ENCODE measurements at regions not wholly inside any gene's neighbourhood (a gene's known extent, or its start where the extent isn't known, plus 50 kb on each side); places are given as distances from the start of the nearest gene placed in this dataset.
A peak's percentile ranks its signal among the peaks of the same experiment; 100 is the strongest.
"Not testable (repeated sequence)": the region's sequence is repeated elsewhere in the genome, so short reads cannot be mapped to it uniquely, and the experiment has no call there.

DNA sequence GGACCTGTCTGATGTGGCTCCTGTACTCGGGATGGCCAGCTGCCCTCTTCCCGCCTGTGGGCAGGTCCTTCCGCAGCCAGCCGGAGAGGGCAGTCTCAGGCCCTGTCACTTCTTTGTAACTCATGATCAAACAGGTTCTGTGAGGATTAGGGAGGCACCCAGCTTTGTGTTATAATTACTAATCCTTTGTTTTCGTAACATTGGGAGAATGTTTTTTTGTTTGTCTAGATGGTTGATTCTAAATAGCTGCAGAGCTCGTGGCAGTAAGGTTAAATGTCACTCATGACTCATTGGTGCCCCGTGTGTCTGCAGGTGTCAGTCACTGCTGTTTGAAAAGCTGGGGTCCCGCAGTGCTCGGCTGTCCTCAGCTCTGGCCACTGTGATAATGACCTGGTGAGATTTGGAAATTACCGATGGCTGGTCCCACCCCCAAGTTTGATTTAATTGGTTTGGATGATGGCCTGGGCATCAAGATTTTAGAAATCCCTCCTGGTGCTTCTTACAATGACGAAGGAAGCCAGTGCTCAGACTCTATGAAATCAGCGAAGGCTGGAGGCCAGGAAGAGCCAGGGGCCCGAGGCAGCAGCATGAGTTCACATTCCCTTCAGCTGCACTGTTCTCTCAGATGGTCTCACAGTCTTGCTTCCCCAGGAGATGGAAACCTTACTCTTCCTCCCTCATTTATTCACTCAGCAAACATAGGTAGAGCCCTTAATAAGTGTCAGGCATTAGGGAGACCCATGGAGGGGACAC is 172.8 kb downstream of the VAPA start:
- no peak for DNase-seq

DNA sequence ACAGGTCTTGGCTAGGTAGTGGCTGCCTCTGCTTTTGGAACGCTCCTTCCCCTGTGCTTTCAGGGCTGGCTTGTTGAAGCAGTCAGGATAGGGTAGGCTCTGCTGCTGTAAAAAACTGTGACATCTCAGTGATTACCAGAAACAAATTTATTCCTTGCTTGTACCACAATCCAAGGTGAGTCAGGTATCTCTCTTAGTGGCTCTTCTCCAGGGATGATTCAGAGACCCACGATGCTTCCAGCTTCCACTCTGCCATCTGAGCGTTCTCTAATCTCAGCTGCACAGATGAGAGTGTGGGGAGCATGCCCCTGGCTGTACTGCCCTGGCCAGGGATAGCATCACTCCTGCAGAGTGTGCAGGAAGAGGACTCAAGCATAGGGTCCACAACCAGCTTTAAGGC is 174.9 kb downstream of the VAPA start:
- no peak for DNase-seq

DNA sequence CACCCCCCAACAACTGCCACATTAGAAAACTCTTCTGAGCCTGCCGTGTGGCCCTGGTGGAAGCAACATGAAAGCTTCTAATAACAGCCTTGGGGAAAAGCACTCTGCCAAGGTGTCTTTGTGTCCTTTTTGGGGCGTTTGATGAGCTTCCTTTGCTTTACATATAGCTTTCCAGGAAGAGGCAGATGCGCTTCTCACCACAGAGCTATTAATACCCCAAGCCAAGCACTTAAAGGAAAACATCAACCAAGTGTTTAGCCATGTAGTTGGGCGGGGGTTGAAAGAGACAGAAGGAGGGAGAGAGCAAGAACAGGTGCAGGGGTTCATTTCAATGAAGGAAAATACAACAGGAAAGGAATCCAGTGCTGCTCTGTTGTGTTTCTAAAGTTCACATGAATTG is 176.1 kb downstream of the VAPA start:
- no peak for DNase-seq

DNA sequence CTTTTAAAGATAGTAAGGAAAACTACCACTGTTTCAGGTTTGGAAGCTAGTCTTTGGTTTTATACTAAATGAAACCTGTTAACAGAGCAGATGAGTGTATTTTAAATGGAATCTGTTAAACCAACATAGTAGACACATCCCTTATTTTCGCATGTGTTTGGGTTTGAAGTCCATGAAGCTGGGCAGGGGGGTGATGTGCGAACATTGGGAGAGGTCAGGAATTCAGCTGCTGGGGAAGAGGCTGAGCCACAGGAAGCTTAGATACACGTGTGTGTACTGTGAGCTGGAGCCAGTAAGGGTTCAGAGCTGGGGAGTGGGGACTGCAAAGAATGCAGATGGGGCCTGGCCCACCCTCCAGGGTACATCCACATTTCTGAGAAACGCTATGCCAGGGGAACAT is 176.9 kb downstream of the VAPA start:
- no peak for DNase-seq

DNA sequence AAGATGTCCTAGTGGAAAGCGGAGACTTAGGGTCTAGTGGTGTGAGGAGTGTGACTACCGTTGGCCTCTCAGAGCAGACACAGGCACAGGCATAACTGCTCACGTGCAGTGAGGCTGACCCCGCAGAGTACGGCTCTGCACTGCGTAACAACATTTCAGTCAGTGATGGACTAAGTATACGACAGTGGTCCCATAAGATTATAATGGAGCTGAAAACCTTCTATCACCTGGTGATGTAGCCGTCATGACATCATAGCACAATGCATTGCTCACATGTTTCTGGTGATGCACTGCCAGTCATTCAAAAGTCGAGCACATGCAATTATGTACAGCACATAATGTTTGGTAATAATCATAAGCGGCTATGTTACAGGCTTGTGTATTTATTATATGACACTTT is 179.6 kb downstream of the VAPA start:
- DNase-seq, result no peak

DNA sequence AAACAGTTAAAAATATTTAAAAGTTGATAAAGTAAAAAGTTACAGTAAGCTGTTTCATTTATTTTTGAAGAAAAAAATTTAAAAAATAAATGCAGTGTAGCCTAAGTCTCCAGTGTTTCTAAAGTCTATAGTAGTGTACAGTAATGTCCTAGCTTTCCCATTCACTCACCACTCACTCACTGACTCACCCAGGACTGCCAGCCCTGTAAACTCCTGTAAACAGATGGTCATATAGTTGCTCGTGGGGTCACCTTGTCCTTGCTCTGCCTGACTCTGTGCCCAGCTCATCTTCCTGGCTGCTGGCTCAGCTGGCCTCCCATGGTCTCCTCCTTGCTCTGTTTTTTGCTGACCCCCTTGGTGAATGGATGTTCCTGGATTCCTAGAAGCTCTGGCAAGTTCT is 180.3 kb downstream of the VAPA start:
- DNase-seq, result no peak

DNA sequence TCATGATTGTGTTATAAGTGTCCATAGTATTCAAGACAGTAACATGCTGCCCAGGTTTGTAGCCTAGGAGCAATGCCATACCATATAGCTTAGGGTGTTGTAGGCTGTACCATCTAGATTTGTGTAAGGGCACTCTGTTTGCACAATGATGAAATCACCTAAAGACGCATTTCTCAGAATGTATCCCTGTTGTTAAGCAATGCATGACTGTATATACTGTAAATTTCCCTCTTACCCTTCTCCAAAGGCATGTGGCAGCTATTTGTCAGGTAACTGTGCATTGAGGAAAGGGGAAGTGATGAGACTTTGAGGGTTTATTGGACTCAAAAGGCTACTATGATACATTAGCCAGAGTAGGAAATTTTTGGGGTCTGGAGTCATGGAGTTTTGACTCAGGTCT is 180.8 kb downstream of the VAPA start:
- DNase-seq, result no peak

DNA sequence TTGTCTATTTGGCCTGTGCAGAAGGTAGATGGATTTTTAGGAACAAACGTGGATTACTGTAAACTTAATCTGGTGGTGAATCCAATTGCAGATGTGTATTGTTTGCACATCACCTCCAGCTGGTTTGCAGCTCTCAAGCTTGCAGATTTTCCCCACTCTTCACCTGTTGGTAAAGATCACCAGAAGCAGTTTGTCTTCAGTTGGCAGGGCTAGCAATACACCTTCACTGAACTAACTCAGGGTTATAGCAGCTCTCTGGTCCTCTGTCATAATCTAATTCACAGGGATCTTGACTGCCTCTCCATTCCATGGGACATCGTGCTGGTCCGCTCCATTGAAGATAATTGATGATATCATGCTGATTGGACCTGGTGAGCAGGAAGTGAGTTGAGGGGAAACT is 181.5 kb downstream of the VAPA start:
- DNase-seq, result no peak

DNA sequence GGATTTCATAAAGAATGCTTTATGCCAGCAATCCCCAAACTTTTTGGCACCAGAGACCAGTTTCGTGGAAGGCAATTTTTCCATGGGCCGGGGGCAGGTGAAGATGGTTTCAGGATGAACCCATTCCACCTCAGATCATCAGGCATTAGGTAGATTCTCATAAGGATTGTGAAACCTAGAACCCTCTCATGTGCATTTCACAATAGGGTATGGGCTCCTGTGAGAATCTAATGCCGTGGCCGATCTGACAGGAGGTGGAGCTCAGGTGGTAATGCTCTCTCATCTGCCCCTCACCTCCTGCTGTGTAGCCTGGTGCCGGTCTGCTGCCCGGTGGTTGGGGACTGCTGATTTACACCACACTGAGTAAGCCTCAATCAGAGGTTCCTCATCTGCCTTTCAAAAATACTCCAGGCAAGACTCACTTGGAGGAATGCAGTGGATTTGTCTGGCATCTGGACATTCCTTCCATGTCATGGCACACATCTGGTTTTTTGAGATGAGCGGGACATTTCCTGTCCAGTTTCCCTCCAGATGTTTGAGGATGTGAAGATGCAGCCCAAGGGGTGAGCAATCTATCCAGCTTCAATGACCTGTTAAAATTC is 185.8 kb downstream of the VAPA start:
- DNase-seq, result peak; percentile 63

DNA sequence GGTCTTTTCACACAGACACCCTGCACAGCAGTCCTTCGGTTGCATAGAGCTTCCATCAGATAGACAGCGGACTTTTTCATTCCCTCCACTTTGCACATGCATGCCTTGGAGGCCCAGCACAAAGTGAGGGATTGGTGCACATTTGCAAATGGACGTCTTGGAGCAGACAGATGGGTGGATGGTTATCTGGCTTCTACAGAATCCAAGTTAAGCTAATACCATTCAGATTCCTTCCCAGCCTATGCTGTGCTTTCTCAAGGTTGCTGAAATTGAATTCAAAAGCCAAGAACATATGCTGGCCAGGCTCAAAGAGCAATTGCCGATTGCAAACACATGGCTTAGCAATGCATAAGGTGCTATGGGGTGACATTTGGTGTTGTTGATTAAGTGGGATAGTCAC is 186.4 kb downstream of the VAPA start:
- no peak for DNase-seq

DNA sequence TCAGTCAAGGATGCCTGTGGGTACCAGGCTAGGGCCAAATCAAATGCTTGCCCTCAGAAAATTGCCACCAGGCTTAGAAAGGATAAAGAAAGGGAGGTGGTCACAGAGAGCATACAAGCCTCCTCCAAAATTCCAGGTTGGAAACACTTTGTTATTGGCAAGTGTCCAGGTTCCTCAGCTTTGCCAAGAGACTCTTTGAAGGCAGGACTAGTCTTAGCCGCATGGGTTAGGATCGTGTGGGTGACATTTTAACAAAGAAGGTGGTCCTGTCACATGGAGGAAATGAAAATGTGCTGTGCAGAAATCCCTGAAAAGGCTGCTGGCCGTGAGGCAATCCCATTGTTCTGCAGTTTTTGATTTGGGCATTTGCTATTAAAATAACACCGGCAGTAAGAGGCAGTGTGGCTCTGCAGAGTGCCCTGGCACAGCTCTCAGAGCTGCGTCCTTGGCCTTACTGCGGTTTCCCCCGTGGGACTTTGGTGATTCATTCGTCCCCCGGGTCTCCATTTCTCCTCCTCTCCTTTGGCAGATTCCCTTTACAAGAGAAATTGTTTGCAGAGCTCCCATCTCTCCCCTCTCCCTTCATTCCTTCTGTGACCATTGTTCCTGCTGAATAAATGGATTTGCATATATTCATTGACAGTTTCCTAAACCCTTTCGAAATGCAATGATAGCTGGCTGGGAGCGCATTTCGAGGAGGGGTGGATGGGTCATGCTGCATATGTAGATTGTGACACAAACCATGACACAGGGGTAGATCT is 187.3 kb downstream of the VAPA start:
- peak; percentile 64 for DNase-seq

DNA sequence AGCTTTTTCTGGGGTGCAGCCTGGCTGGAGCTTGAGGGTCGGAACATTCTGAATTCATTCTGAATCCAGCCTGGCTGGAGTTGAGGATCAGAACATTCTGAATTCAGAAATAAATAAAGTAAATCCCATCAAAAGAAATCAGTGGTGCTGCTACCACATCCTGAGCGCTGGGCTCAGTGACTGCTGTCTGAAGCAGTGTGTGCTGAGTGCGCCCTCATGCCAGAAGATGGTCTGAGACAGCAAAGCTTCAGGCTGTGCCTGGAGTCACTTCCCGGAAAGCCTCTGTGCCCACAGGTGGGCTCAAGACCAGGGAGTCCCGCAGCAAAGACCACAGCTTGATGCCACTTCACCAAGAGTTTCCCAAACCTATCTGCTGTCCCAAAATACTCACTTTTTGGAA is 187.9 kb downstream of the VAPA start:
- DNase-seq, result no peak

DNA sequence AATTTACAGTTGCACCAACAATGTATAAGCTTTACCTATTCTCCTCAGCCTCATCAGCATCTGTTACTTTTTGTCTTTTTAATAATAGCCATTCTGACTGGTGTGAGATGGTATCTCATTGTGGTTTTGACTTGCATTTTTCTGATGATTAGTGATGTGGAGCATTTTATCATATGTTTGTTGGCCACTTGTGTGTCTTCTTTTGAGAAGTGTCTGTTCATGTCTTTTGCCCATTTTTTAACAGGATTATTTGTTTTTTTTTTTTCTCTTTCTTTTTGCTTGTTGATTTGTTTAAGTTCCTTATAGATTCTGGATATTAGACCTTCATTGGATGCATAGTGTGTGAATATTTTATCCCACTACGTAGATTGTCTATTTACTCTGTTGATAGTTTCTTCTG is 191.3 kb downstream of the VAPA start:
- not testable (repeated sequence) for DNase-seq

DNA sequence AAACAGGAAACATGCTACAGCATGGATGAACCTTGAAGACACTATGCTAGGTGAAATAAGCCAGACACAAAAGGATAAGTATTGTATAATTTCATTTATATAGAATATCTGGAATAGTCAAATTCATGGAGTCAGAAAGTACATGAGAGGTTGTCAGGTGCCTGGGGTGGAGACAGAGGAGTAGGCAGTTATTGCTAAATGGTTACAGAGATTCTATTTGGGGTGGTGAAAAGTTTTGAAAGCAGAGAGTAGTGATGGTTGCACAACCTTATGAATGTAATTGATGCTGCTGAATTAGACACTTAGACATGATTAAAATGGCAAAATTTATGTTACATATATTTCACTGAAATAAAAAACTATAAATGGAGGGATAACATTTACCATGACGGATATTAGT is 197.4 kb downstream of the VAPA start:
- no peak for DNase-seq

DNA sequence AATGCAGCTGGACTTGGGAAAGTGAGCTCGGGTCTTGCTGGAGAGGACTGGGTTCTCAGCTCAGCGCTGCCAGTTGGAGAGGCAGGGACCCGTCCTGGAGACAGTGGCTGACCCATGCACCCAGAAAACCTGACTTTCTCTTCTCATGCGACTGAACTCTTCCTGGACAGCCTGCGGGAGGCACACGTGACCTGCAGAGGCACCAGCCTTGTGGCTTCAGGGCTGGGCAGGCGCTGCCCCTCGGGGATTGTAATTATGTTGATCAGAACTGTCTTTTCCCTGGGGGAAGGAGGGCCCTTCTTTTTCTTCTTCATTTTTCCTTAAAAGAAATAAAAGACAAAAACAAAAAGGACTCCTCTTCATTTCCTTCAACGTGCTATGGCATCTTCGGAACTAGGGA is 198.1 kb downstream of the VAPA start:
- no peak for DNase-seq

DNA sequence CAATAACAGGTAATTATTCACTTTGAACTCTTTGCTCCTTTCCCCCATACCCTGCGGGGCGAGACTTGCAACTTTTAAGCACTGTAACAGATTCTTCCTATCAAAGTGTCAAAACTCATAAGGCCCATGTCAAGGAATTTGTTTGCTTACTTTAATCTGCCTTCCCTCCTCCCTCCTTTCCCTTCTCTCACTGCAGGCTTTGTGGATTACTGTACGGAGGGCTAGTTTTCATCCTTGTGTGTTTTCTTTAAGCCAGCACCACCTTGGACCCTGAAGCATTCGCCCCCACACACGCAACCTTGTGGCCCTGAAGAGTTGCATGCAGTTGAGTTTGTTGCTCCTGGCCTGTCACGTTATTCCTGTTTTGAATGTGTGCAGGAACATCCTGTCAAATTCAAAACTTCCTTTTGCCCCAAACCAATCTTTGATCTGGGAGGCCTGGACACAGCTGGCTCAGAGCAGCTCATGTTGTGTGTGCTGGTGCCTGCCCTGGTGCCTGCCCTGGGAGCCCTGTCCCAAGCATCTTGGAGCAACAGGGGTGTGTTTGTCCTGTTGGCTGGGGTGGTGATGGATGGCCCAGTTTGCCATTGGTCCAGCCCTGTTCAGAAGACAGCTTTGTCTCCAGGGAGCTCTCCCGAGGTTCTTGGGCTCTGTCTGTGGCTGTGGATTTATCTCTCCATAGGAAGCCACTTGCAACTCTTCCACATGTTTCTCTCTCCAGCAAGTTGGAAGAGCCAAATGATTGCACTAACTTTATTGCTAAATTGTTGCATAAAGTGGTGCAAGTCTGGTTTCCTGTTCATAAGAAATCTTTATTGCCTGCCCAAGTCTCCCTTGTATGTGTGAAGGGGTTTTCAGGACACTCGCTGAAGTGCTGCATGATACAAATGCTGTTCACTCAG is 199.6 kb downstream of the VAPA start:
- no peak for DNase-seq

DNA sequence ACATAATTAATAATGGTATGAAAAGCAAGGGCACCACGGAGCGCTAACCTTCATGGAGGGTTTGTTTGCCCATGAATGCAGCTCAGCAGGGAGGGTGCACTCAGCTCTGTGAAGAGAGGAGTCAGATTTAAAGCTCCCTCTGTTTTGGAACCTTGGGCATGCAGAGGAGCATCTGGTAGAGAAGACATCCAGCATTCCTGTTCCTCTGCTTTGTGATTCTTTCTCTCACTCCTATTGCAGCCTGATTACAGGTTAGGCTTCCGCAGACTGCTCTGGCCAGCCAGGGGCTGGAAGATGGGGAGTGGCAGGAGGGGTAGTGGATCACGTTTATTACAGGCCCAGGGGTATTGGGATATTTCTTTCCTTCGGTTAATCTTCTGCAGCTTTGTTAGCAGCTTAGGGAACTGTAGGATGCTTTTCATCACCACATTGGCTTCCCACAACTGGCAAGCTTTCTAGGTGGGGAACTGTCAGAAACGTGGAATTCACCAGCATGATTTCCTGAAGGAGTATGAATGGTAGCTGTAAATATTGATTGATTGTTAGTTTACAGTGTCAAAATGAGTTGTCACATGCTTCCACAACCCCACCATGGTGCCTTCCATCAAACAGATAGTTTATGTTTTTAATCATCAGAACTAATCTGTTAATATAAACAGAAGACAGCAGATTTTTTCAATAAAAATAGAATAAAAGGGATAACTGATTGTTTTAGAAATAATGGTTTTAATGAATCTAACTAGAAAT is 201.1 kb downstream of the VAPA start:
- DNase-seq, result no peak

DNA sequence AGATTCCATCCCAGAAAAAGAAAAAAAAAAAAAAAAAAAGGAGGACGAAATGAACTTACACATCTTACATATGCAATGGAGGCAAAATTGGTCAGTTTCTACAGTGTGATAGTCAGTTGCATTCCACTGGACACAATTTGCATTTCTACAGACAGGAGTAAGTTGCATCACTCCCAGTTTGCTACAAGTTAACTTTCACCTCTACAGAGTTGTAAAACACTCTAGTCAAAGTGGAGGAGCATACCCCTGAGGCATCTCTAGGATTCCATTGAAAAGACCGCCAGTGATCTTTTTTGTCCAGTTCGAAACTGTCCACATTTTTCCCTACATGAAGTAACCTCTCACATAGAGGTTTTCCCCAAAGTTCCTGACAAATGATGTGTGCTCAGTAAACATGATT is 202.8 kb downstream of the VAPA start:
- no peak for DNase-seq

DNA sequence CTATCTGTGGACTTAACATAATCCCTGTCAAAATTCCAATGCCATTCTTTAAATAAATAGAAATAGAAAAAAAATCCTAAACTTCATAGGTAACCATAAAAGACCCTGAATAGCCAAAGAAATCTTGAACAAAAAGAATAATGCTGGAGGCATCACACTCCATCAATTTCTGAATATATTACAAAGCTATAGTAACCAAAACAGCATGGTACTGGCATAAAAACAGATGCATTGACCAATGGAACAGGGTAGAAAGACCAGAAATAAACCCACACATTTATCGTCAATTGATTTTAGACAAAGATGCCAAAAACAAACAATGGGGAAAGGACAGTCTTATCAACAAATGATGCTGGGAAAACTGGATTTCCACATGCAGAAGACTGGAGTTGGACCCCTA is 205.7 kb downstream of the VAPA start:
- DNase-seq, result no peak

DNA sequence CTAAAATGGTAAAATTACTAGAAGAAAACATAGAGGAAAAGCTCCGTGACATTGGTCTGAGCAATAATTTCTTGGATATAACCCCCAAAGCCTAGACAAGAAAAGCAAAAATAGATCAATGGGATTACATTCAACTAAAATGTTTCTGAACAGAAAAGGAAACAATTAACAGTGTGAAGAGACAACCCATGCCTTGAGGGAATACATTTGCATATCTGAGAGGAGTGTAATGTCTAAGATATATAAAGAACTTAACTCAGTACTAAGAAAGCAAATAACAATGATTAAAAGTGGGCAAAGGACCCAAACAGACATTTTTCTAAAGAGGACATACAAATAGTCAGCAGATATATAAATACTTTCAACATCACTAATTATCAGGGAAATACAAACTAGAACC is 206.2 kb downstream of the VAPA start:
- no peak for DNase-seq

DNA sequence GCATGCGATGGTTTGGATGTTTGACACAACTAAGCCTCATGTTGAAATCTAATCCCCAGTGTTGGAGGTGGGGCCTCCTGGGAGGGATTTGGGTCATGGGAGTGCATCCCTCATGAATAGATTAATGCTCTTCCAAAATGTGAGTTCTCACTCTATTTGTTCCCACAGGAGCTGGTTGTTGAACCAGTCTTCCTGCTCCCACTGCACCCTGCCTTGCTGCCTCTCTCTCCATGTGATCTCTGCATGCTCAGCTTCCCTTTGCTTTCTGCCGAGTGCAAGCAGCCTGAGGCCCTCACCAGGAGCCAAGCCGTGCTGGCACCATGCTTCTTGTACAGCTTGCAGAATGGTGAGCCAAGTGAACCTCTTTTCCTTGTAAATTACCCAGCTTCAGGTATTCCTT is 206.8 kb downstream of the VAPA start:
- DNase-seq, result no peak

DNA sequence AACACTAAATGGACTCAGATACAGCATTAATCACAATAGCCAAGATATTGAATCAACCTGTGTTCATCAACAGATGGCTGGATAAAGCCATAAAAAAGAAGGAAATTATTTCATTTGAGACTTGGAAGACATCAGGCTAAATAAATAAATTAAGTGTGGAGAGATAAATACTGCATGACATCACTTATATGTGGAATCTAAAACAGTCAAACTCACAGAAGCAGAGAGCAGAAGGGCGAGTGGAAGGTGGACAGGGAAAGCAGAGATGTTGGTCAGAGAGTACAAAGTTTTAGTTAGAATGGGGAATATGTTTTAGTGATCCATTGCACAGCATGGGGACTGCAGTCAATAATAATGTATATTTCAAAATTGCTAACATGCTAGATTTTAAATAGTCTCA is 207.2 kb downstream of the VAPA start:
- no peak for DNase-seq
